ENCODE measurements at regions not wholly inside any gene's neighbourhood (a gene's known extent, or its start where the extent isn't known, plus 50 kb on each side); places are given as distances from the start of the nearest gene placed in this dataset.

DNA sequence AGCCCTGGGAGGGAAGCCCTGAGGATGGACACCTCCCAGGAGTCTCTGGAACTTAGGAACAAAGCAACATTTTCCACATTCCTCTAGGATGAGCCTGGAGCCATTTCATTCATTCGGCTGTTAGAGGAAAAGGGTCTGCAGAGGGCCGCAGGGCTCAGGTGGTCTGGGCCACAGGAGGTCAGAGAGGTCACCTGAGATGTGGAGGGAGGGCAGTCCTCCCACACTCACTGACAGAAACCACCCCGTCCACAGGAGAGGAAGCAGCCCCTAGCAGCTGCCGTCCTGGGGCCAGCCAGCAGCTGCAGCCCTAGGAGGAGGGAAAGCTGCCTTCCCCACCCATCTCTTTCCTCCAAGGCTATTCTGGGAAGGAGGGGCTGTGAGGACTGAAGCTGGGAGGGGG, 207.0 kb downstream of the CDC5L start:
- H3K27ac ChIP-seq (ENCODE audit: low read depth in 1 of 3, low read length in 2 of 3): no peak overlapping the region
- no peaks in the 10 kb centered on the region for H3K36me3 ChIP-seq (ENCODE audit: control insufficient read depth in 3 of 3, insufficient read depth in 2 of 3, low read depth in 1 of 3, low read length in 3 of 3)
- H3K9me3 ChIP-seq (ENCODE audit: control insufficient read depth in 2 of 2, insufficient read depth in 1 of 2, low read depth in 1 of 2, low read length in 1 of 2): no peaks in the 10 kb centered on the region
- no peaks in the 10 kb centered on the region for H3K4me1 ChIP-seq (ENCODE audit: control insufficient read depth in 3 of 3, insufficient read depth in 2 of 3, low read depth in 1 of 3, low read length in 2 of 3)
- FAIRE-seq (no peak), DNase-seq (no peak)
- 32 to 47% (median 42%) methylated on average over 4 of the region's 4 CpGs for WGBS, 3 donors
- H3K27me3 ChIP-seq (ENCODE audit: control insufficient read depth in 3 of 3, insufficient read depth in 3 of 3, low read length in 3 of 3): peaks cover 0 to 8% (median 2%) of the 10 kb centered on the region in 3 donors
- H3K4me3 ChIP-seq (ENCODE audit: low read depth in 1 of 3, low read length in 3 of 3): no peak overlapping the region

DNA sequence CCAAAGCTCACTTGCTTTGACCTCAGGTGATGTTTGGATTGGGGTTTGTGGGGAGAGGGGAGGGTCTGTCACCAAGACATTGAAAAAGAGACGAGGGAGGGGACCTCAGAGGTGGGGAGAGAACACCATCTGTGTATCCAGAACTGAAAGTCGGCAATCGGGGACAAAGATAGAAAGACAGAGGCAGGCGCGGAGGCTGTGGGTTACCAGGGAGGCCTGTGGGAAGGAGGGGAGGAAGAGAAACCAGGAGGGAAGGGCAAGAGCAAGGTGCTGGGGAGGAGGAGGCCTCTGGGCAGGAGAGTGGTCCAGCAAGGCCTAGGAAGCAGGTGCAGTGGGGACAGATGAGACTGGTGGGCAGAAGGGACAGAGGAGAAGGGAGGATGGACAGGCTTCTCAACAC, 211.2 kb downstream of the CDC5L start:
- WGBS, 3 donors: 64 to 74% (median 72%) methylated on average over 5 of the region's 5 CpGs
- FAIRE-seq (no peak), DNase-seq (no peak)
- H3K4me1 ChIP-seq (ENCODE audit: control insufficient read depth in 3 of 3, insufficient read depth in 2 of 3, low read depth in 1 of 3, low read length in 2 of 3): no peaks in the 10 kb centered on the region
- H3K9me3 ChIP-seq (ENCODE audit: control insufficient read depth in 2 of 2, insufficient read depth in 1 of 2, low read depth in 1 of 2, low read length in 1 of 2): no peaks in the 10 kb centered on the region
- no peaks in the 10 kb centered on the region for H3K36me3 ChIP-seq (ENCODE audit: control insufficient read depth in 3 of 3, insufficient read depth in 2 of 3, low read depth in 1 of 3, low read length in 3 of 3)
- peaks cover 0 to 8% (median 2%) of the 10 kb centered on the region in 3 donors for H3K27me3 ChIP-seq (ENCODE audit: control insufficient read depth in 3 of 3, insufficient read depth in 3 of 3, low read length in 3 of 3)
- H3K27ac ChIP-seq (ENCODE audit: low read depth in 1 of 3, low read length in 2 of 3): no peak overlapping the region
- H3K4me3 ChIP-seq (ENCODE audit: low read depth in 1 of 3, low read length in 3 of 3): no peak overlapping the region

DNA sequence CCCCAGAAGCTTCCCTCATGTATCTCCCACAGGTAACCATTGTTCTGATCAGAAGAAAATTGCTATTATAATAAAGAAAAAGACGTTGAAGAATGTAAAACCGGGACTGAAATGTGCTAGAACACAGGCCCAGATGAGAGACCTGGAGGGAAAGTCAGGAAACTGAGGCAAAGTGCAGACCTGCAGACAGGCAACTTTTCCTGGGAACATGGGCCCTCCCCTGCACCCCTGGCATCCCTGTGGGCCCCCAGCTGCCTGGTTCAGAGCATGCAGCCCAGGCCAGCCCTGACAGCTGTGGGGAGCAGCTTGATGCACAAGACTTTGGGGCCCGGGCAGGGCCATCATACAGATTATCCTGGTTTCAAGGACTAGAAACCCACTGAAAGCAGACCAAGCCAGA, 212.2 kb downstream of the CDC5L start:
- no peak for FAIRE-seq
- Histone ChIP-seq H3K36me3 (ENCODE audit: control insufficient read depth in 3 of 3, insufficient read depth in 2 of 3, low read depth in 1 of 3, low read length in 3 of 3) (no peaks in the 10 kb centered on the region), H3K9me3 (ENCODE audit: control insufficient read depth in 2 of 2, insufficient read depth in 1 of 2, low read depth in 1 of 2, low read length in 1 of 2) (no peaks in the 10 kb centered on the region), H3K27ac (ENCODE audit: low read depth in 1 of 3, low read length in 2 of 3) (no peak overlapping the region), H3K4me3 (ENCODE audit: low read depth in 1 of 3, low read length in 3 of 3) (no peak overlapping the region), H3K4me1 (ENCODE audit: control insufficient read depth in 3 of 3, insufficient read depth in 2 of 3, low read depth in 1 of 3, low read length in 2 of 3) (no peaks in the 10 kb centered on the region), H3K27me3 (ENCODE audit: control insufficient read depth in 3 of 3, insufficient read depth in 3 of 3, low read length in 3 of 3) (peaks cover 0 to 3% (median 2%) of the 10 kb centered on the region in 3 donors)
- WGBS, 3 donors: 65 to 73% (median 68%) methylated on average over 3 of the region's 3 CpGs
- DNase-seq: no peak

DNA sequence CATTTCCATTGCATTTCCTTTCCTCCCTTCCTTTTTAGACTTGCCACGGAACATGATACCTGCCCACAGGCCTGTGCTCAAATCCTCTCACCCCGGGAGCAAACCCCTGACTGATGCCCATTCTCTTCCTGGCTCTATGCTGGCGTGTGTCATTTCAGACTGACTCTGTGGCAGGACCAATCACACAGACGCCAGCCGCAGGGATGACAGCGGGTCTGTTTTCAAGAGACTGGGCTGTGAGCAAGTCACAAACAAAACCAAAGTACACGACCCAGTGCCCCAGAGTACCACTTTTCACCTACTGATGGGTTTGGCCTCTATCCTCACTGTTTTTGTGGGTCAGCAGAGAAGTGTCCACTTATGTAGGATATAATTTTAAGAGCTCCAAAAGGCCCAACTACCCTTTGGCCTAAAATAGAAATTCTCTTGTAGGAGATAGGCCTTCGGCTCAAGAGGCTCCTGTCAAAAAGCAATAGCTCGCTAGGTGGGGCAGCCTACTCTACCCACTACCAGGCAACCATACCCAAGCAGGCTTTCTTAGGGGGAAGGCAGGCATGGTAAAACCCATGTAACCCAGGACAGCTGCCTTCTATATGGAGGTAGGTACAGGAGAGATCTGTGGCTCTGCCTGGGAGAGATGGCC, 215.7 kb downstream of the CDC5L start:
- no peak for DNase-seq
- Histone ChIP-seq H3K27me3 (ENCODE audit: control insufficient read depth in 3 of 3, insufficient read depth in 3 of 3, low read length in 3 of 3) (peaks cover 0 to 7% (median 0%) of the 10 kb centered on the region in 3 donors), H3K9me3 (ENCODE audit: control insufficient read depth in 2 of 2, insufficient read depth in 1 of 2, low read depth in 1 of 2, low read length in 1 of 2) (no peaks in the 10 kb centered on the region), H3K4me1 (ENCODE audit: control insufficient read depth in 3 of 3, insufficient read depth in 2 of 3, low read depth in 1 of 3, low read length in 2 of 3) (no peaks in the 10 kb centered on the region), H3K27ac (ENCODE audit: low read depth in 1 of 3, low read length in 2 of 3) (no peak overlapping the region), H3K36me3 (ENCODE audit: control insufficient read depth in 3 of 3, insufficient read depth in 2 of 3, low read depth in 1 of 3, low read length in 3 of 3) (no peaks in the 10 kb centered on the region), H3K4me3 (ENCODE audit: low read depth in 1 of 3, low read length in 3 of 3) (no peak overlapping the region)
- 76 to 82% (median 81%) methylated on average over 9 of the region's 9 CpGs for WGBS, 3 donors
- FAIRE-seq: no peak

DNA sequence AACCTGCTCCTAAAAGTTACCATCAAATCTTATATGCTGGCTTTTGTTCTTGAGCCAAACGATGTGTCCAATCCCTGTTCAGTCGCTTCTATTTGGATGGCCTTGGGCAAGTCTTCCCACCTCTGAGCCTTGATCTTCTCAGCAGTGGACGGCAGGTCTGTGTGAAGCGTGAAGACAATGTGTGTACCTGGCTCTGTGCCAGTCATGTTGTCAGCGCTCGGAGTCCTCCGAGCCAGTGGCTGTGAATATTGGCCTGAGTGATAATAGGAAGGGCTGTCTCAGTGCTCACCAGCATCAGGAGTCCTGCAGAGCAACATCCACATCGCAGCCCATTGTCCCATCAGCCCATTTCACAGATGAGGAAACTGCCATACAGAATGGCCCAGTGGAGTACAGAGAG, 219.0 kb downstream of the CDC5L start:
- H3K27ac ChIP-seq (ENCODE audit: low read depth in 1 of 3, low read length in 2 of 3): no peak overlapping the region
- peaks cover 0 to 11% (median 0%) of the 10 kb centered on the region in 3 donors for H3K27me3 ChIP-seq (ENCODE audit: control insufficient read depth in 3 of 3, insufficient read depth in 3 of 3, low read length in 3 of 3)
- H3K4me3 ChIP-seq (ENCODE audit: low read depth in 1 of 3, low read length in 3 of 3): no peak overlapping the region
- DNase-seq (no peak), FAIRE-seq (no peak)
- WGBS, 3 donors: 59 to 71% (median 71%) methylated on average over 8 of the region's 8 CpGs
- H3K9me3 ChIP-seq (ENCODE audit: control insufficient read depth in 2 of 2, insufficient read depth in 1 of 2, low read depth in 1 of 2, low read length in 1 of 2): no peaks in the 10 kb centered on the region
- no peaks in the 10 kb centered on the region for H3K4me1 ChIP-seq (ENCODE audit: control insufficient read depth in 3 of 3, insufficient read depth in 2 of 3, low read depth in 1 of 3, low read length in 2 of 3)
- no peaks in the 10 kb centered on the region for H3K36me3 ChIP-seq (ENCODE audit: control insufficient read depth in 3 of 3, insufficient read depth in 2 of 3, low read depth in 1 of 3, low read length in 3 of 3)

DNA sequence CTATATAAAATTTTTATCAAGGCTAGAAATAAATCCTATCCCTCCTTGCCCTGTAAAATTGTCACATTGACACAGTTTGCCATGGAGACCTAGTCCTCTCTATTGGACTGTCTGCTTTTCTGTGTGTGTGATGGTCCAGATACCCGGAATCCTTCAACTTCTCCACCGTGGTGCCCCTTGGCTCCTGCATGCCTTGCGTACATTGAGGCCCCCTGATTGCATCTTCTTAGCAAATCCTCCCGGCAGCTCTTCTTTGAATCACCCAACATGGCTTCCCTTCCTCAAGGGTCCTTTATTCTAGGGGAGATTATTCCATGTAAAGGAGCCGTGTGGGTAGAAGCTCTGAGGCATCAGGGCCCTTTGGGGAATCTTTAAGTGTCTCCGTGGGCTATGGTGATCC, 219.5 kb downstream of the CDC5L start:
- no peaks in the 10 kb centered on the region for H3K9me3 ChIP-seq (ENCODE audit: control insufficient read depth in 2 of 2, insufficient read depth in 1 of 2, low read depth in 1 of 2, low read length in 1 of 2)
- no peak overlapping the region for H3K27ac ChIP-seq (ENCODE audit: low read depth in 1 of 3, low read length in 2 of 3)
- peaks cover 0 to 11% (median 0%) of the 10 kb centered on the region in 3 donors for H3K27me3 ChIP-seq (ENCODE audit: control insufficient read depth in 3 of 3, insufficient read depth in 3 of 3, low read length in 3 of 3)
- DNase-seq (no peak), FAIRE-seq (no peak)
- H3K36me3 ChIP-seq (ENCODE audit: control insufficient read depth in 3 of 3, insufficient read depth in 2 of 3, low read depth in 1 of 3, low read length in 3 of 3): no peaks in the 10 kb centered on the region
- 78 to 85% (median 79%) methylated on average over 6 of the region's 6 CpGs for WGBS, 3 donors
- H3K4me1 ChIP-seq (ENCODE audit: control insufficient read depth in 3 of 3, insufficient read depth in 2 of 3, low read depth in 1 of 3, low read length in 2 of 3): no peaks in the 10 kb centered on the region
- no peak overlapping the region for H3K4me3 ChIP-seq (ENCODE audit: low read depth in 1 of 3, low read length in 3 of 3)

DNA sequence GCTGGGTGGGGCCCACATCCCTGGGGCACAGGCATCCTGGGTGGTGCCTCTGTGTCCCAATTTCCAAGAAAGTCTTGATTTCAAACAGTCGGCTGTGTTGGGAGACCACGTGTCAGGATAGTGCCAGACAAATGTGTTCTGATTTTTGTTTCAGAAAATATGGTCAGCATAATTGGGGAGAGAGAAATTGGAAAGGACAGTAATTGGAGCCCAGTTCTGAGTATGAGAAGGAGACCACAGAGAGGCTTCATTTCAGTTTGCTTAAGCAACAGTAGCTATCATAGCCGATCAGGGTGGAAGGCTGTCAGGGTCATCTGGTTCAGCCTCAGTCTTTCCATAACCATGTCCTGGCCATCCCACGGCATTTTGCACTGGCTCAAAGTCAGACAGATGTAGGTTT, 220.7 kb downstream of the CDC5L start:
- DNase-seq (no peak), FAIRE-seq (no peak)
- Histone ChIP-seq H3K27me3 (ENCODE audit: control insufficient read depth in 3 of 3, insufficient read depth in 3 of 3, low read length in 3 of 3) (peaks cover 0 to 11% (median 0%) of the 10 kb centered on the region in 3 donors), H3K27ac (ENCODE audit: low read depth in 1 of 3, low read length in 2 of 3) (no peak overlapping the region), H3K4me3 (ENCODE audit: low read depth in 1 of 3, low read length in 3 of 3) (no peak overlapping the region), H3K36me3 (ENCODE audit: control insufficient read depth in 3 of 3, insufficient read depth in 2 of 3, low read depth in 1 of 3, low read length in 3 of 3) (no peaks in the 10 kb centered on the region), H3K9me3 (ENCODE audit: control insufficient read depth in 2 of 2, insufficient read depth in 1 of 2, low read depth in 1 of 2, low read length in 1 of 2) (no peaks in the 10 kb centered on the region), H3K4me1 (ENCODE audit: control insufficient read depth in 3 of 3, insufficient read depth in 2 of 3, low read depth in 1 of 3, low read length in 2 of 3) (no peaks in the 10 kb centered on the region)
- WGBS, 3 donors: 82 to 96% (median 92%) methylated on average over 4 of the region's 4 CpGs

DNA sequence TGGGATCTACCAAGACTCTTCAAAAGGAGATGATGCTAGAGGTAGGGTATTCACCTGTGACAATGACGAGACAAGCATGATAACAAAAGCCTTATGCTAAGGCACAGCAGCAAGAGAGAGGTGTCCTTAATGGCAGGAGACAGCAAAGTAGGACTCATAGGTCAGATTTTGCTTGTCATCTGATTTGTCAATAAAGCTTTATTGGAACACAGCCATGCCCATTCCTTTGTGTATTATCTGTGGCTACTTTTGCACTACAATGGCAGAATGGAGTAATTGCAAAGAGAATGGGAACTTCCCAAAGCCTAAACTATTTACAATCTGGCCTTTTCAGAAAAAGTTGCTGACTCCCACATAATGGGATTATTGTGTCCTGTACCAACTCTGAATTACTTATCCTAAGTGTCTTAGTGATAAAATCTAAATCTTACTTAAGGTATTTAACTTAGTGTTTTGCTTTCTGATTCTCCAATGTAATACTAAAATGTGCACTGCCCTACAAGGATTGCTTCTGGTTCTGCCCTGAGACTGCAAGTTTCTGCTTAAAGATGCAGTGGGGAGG, 221.6 kb downstream of the CDC5L start:
- no peaks in the 10 kb centered on the region for H3K4me1 ChIP-seq (ENCODE audit: control insufficient read depth in 3 of 3, insufficient read depth in 2 of 3, low read depth in 1 of 3, low read length in 2 of 3)
- H3K27ac ChIP-seq (ENCODE audit: low read depth in 1 of 3, low read length in 2 of 3): no peak overlapping the region
- FAIRE-seq (no peak), DNase-seq (no peak)
- no peaks in the 10 kb centered on the region for H3K36me3 ChIP-seq (ENCODE audit: control insufficient read depth in 3 of 3, insufficient read depth in 2 of 3, low read depth in 1 of 3, low read length in 3 of 3)
- WGBS, 3 donors: 87 to 92% (median 88%) methylated on average over 1 of the region's 1 CpG
- H3K4me3 ChIP-seq (ENCODE audit: low read depth in 1 of 3, low read length in 3 of 3): no peak overlapping the region
- no peaks in the 10 kb centered on the region for H3K9me3 ChIP-seq (ENCODE audit: control insufficient read depth in 2 of 2, insufficient read depth in 1 of 2, low read depth in 1 of 2, low read length in 1 of 2)
- peaks cover 0 to 11% (median 0%) of the 10 kb centered on the region in 3 donors for H3K27me3 ChIP-seq (ENCODE audit: control insufficient read depth in 3 of 3, insufficient read depth in 3 of 3, low read length in 3 of 3)

DNA sequence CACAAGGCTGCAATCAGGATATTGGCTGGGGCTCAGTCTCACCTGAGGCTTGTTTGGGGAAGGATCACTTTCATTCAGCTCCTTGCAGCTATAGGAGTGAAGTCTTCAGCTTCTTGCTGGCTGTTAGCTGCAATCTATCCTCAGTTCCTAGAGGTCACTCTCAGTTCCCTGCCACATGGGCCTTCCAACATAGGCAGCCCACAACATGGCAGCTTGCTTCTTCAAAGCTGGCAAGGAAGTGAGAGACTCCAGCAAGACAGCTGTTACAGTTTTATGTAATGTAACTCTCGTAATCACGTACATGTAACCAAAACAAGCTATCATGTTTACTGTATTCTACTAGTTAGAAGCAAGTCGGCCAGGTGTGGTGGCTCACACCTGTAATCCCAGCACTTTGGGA, 226.9 kb downstream of the CDC5L start:
- FAIRE-seq (no peak), DNase-seq (no peak)
- Histone ChIP-seq H3K36me3 (ENCODE audit: control insufficient read depth in 3 of 3, insufficient read depth in 2 of 3, low read depth in 1 of 3, low read length in 3 of 3) (no peaks in the 10 kb centered on the region), H3K4me1 (ENCODE audit: control insufficient read depth in 3 of 3, insufficient read depth in 2 of 3, low read depth in 1 of 3, low read length in 2 of 3) (no peaks in the 10 kb centered on the region), H3K27ac (ENCODE audit: low read depth in 1 of 3, low read length in 2 of 3) (no peak overlapping the region), H3K4me3 (ENCODE audit: low read depth in 1 of 3, low read length in 3 of 3) (no peak overlapping the region), H3K27me3 (ENCODE audit: control insufficient read depth in 3 of 3, insufficient read depth in 3 of 3, low read length in 3 of 3) (peaks cover 0 to 7% (median 0%) of the 10 kb centered on the region in 3 donors), H3K9me3 (ENCODE audit: control insufficient read depth in 2 of 2, insufficient read depth in 1 of 2, low read depth in 1 of 2, low read length in 1 of 2) (no peaks in the 10 kb centered on the region)
- WGBS, 3 donors: 85 to 92% (median 87%) methylated on average over 3 of the region's 3 CpGs
